HEK293 (cell line): ENCODE measurements at regions not wholly inside any gene's neighbourhood (a gene's known extent, or its start where the extent isn't known, plus 50 kb on each side); places are given as distances from the start of the nearest gene placed in this dataset.

Experiments
- ATF2 ChIP-seq: fragments of 450-650 bp; formaldehyde crosslinking; IDR thresholded peaks from 2 replicates; pipeline ENCODE4 v1.5.1; 2016; ENCODE audit warnings: missing biosample characterization, missing genetic modification characterization, low read depth
- FEZF1 ChIP-seq: fragments of 450-650 bp; formaldehyde crosslinking; IDR thresholded peaks from 2 replicates; pipeline ENCODE4 v1.5.1; 2016; ENCODE audit warnings: missing biosample characterization, missing genetic modification characterization
- SCRT2 ChIP-seq: fragments of 450-650 bp; formaldehyde crosslinking; IDR thresholded peaks from 2 replicates; pipeline ENCODE4 v1.5.1; 2016; ENCODE audit warnings: missing biosample characterization, missing genetic modification characterization
- YY1 ChIP-seq: fragments of 450-650 bp; formaldehyde crosslinking; IDR thresholded peaks from 2 replicates; pipeline ENCODE4 v1.5.1; 2018; ENCODE audit warnings: missing biosample characterization, missing genetic modification characterization
- ZNF133 ChIP-seq: fragments of 450-650 bp; formaldehyde crosslinking; IDR thresholded peaks from 2 replicates; pipeline ENCODE4 v1.5.1; 2016; ENCODE audit warnings: missing biosample characterization, missing genetic modification characterization
- ZNF221 ChIP-seq: fragments of 450-650 bp; formaldehyde crosslinking; IDR thresholded peaks from 2 replicates; pipeline ENCODE4 v1.5.1; 2017; ENCODE audit warnings: missing biosample characterization, missing genetic modification characterization, borderline replicate concordance
- ZNF274 ChIP-seq, 2 experiments: fragments of 200-500 bp in 1 of 2; fragments of 450-650 bp in 1 of 2; sonication (Bioruptor generic) in 1 of 2; formaldehyde crosslinking in 1 of 2; IDR thresholded peaks; 2 replicates each; pipeline versions ENCODE4 v1.5.1 to v1.6.1; 2014 to 2016; ENCODE audit warnings: borderline replicate concordance in 1 of 2, inconsistent platforms in 1 of 2, low read length in 1 of 2, missing biosample characterization in 1 of 2, missing genetic modification characterization in 1 of 2
- ZNF398 ChIP-seq: fragments of 450-650 bp; formaldehyde crosslinking; IDR thresholded peaks from 2 replicates; pipeline ENCODE4 v1.5.1; 2017; ENCODE audit warnings: missing biosample characterization, missing genetic modification characterization
- ZNF580 ChIP-seq: fragments of 450-650 bp; formaldehyde crosslinking; IDR thresholded peaks from 2 replicates; pipeline ENCODE4 v1.5.1; 2016; ENCODE audit warnings: missing biosample characterization, missing genetic modification characterization
- TF ChIP-seq, protein P1 (sequence below): IDR thresholded peaks from 2 replicates; pipeline ENCODE4 v1.6.1; 2011; ENCODE audit warnings: mild to moderate bottlenecking, low read depth, low read length, borderline replicate concordance
- TF ChIP-seq, protein P2 (sequence below): fragments of 450-650 bp; formaldehyde crosslinking; IDR thresholded peaks from 2 replicates; pipeline ENCODE4 v1.5.1; 2016; ENCODE audit warnings: missing biosample characterization, missing genetic modification characterization
- TF ChIP-seq, protein P3 (sequence below): fragments of 450-650 bp; formaldehyde crosslinking; IDR thresholded peaks from 2 replicates; pipeline ENCODE4 v1.5.1; 2016; ENCODE audit warnings: missing biosample characterization, missing genetic modification characterization

GRCh38 chr19:31818798-31819105 lies 469.5 kb upstream of the TSHZ3 start:
- TF ChIP-seq, protein P1, sequence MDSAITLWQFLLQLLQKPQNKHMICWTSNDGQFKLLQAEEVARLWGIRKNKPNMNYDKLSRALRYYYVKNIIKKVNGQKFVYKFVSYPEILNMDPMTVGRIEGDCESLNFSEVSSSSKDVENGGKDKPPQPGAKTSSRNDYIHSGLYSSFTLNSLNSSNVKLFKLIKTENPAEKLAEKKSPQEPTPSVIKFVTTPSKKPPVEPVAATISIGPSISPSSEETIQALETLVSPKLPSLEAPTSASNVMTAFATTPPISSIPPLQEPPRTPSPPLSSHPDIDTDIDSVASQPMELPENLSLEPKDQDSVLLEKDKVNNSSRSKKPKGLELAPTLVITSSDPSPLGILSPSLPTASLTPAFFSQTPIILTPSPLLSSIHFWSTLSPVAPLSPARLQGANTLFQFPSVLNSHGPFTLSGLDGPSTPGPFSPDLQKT = no peak
- TF ChIP-seq SCRT2 (tag by site-specific recombination) (no peak), FEZF1 (tag by site-specific recombination) (no peak), ZNF580 (tag by site-specific recombination) (no peak), ZNF221 (tag by site-specific recombination) (no peak), ATF2 (tag by site-specific recombination) (no peak), ZNF274 (IDR thresholded peaks at IDR 0.05; ENCODE audit: low read length) (no peak), ZNF274 (tag by site-specific recombination; IDR thresholded peaks at IDR 0.05; ENCODE audit: borderline replicate concordance) (no peak), ZNF398 (tag by site-specific recombination) (no peak), ZNF133 (tag by site-specific recombination) (no peak), YY1 (tag by site-specific recombination) (no peak)
- TF ChIP-seq, protein P2, sequence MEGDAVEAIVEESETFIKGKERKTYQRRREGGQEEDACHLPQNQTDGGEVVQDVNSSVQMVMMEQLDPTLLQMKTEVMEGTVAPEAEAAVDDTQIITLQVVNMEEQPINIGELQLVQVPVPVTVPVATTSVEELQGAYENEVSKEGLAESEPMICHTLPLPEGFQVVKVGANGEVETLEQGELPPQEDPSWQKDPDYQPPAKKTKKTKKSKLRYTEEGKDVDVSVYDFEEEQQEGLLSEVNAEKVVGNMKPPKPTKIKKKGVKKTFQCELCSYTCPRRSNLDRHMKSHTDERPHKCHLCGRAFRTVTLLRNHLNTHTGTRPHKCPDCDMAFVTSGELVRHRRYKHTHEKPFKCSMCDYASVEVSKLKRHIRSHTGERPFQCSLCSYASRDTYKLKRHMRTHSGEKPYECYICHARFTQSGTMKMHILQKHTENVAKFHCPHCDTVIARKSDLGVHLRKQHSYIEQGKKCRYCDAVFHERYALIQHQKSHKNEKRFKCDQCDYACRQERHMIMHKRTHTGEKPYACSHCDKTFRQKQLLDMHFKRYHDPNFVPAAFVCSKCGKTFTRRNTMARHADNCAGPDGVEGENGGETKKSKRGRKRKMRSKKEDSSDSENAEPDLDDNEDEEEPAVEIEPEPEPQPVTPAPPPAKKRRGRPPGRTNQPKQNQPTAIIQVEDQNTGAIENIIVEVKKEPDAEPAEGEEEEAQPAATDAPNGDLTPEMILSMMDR (tag by site-specific recombination) = no peak
- TF ChIP-seq, protein P3, sequence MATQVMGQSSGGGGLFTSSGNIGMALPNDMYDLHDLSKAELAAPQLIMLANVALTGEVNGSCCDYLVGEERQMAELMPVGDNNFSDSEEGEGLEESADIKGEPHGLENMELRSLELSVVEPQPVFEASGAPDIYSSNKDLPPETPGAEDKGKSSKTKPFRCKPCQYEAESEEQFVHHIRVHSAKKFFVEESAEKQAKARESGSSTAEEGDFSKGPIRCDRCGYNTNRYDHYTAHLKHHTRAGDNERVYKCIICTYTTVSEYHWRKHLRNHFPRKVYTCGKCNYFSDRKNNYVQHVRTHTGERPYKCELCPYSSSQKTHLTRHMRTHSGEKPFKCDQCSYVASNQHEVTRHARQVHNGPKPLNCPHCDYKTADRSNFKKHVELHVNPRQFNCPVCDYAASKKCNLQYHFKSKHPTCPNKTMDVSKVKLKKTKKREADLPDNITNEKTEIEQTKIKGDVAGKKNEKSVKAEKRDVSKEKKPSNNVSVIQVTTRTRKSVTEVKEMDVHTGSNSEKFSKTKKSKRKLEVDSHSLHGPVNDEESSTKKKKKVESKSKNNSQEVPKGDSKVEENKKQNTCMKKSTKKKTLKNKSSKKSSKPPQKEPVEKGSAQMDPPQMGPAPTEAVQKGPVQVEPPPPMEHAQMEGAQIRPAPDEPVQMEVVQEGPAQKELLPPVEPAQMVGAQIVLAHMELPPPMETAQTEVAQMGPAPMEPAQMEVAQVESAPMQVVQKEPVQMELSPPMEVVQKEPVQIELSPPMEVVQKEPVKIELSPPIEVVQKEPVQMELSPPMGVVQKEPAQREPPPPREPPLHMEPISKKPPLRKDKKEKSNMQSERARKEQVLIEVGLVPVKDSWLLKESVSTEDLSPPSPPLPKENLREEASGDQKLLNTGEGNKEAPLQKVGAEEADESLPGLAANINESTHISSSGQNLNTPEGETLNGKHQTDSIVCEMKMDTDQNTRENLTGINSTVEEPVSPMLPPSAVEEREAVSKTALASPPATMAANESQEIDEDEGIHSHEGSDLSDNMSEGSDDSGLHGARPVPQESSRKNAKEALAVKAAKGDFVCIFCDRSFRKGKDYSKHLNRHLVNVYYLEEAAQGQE (tag by site-specific recombination) = no peak
